ENCODE measurements at regions not wholly inside any gene's neighbourhood (a gene's known extent, or its start where the extent isn't known, plus 50 kb on each side); places are given as distances from the start of the nearest gene placed in this dataset.

- no peak for TF ChIP-seq POLR2A (IDR thresholded peaks at IDR 0.05; ENCODE audit: low read depth)
- no peak for TF ChIP-seq EP300 (IDR thresholded peaks at IDR 0.05)
- TF ChIP-seq CTCF (IDR thresholded peaks at IDR 0.05): no peak
- TF ChIP-seq POLR2AphosphoS5 (IDR thresholded peaks at IDR 0.05): no peak
Observed at GRCh38 chr2:9767656-9768281, 75.5 kb upstream of the TAF1B start.

Measured in esophagus muscularis mucosa (tissue), 4 donors.